Muscle of arm (tissue), 1 donor: ENCODE measurements at regions not wholly inside any gene's neighbourhood (a gene's known extent, or its start where the extent isn't known, plus 50 kb on each side); places are given as distances from the start of the nearest gene placed in this dataset.

ENCODE experiments used
- DNase-seq: peaks from one replicate; pipeline ENCODE4 v3.0.0-alpha.2; 2013

- no peak for DNase-seq
Measured at GRCh38 chr1:36721261-36721660, 238.5 kb upstream of the CSF3R start.

GRCh38 chr1:36717431-36717830, 234.7 kb upstream of the CSF3R start:
- DNase-seq, result no peak

DNA sequence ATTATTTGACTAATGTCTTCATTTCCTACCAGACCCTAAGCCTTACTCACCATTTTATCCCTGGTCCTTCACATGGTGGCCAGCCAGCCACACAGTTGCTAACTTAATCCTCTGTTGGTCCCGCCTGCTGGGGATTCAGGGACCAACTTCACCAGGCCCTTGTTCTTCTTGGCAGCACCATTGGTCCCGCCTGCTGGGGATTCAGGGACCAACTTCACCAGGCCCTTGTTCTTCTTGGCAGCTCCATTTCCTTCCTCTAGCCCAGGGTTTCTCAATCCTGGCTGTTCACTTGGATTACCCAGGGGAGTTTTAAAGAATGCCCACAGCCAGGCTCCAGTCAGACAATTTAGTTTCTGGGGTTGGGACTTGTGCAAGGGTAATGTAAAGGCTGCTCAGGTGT, 233.1 kb upstream of the CSF3R start:
- no peak for DNase-seq

DNA sequence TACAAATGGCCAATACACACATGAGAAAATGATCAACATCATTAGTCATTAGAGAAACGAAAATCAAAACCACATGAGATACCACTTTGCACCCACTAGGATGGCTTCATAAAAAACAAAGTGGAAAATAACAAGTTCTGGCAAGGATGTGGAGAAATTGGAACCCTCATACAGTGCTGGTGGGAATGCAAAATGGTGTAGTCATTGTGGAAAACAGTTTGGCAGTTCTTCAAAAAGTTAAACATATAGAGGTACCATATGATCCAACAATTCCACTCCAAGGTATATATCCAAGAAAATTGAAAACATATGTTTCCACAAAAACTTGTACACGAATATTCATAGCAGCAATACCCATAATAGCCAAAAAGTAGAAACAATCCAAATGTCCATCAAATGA, 231.6 kb upstream of the CSF3R start:
- no peak for DNase-seq

GRCh38 chr1:36711480-36711879, 228.8 kb upstream of the CSF3R start:
- DNase-seq, result no peak

- DNase-seq, result no peak
Measured at GRCh38 chr1:36710951-36711350, 228.2 kb upstream of the CSF3R start.

DNA sequence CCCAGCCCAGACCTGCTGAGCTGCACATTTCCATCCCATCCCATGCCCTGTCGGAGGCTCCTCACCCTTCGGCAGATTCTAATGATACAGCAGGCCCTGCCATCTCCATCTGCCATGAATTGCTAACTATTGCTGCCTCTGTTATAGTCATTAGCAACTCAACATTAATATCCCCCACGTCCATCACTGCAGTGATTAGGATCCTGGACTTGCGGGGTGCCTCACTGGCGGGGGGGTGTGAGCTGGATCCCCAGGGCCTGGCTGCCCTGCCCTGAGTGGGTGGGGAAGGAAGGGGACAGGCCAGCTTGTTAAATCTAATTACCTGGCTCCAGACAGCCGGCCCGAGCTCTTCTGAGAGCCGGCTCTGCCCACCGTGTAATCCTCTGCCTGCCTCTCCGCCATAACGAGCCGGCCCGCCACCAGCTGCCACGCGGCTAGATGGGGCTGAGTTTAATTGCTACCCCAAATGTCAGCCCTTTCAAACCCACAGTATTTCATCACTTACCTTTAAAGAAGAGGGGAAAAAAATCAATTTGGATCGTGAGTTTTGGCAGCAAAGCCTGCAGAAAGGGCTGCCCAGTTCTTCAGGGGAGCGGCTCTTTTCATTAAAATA, 227.3 kb upstream of the CSF3R start:
- peak; percentile 36 for DNase-seq

GRCh38 chr1:36708587-36708986, 225.9 kb upstream of the CSF3R start:
- DNase-seq, result no peak

DNA sequence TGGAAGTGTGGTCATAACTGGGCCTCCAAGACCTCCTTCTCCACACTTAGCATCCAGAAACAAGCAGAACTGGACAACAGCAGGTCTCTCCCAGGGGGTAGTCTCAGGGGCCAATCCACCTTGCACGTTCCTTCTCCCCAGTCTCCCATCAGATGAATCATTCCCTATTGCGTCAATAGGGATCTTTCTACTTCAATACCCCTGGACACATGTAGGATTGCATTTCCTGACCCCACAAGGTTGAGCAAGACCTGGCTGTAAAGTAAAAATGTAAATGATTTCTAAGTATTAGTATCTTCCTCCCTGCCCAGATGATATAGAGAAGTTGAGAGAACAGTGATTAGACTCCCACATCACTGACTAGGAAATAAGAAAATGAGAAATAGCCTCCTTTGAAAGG, 224.5 kb upstream of the CSF3R start:
- no peak for DNase-seq

GRCh38 chr1:36706416-36706815, 223.7 kb upstream of the CSF3R start:
- no peak for DNase-seq

DNA sequence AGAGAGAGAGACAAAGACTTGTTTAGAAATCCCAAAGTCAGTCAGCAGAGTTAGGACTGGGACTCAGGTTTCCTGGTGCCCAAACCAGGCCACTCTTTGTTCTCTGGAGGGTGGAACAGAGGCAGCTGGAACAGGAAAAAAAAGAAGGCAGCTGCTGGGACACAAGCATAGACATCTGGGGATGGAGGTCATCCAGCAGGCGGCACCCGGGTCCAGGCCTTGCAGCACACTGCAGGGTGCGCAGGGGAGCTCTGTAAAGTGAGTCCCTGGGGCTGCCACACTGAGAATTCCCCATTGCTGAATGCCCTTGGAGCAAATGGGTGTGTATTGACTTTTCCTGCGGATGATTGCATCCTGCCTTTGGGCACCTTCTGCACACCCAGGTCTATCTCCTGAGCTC, 222.9 kb upstream of the CSF3R start:
- DNase-seq, result no peak

DNA sequence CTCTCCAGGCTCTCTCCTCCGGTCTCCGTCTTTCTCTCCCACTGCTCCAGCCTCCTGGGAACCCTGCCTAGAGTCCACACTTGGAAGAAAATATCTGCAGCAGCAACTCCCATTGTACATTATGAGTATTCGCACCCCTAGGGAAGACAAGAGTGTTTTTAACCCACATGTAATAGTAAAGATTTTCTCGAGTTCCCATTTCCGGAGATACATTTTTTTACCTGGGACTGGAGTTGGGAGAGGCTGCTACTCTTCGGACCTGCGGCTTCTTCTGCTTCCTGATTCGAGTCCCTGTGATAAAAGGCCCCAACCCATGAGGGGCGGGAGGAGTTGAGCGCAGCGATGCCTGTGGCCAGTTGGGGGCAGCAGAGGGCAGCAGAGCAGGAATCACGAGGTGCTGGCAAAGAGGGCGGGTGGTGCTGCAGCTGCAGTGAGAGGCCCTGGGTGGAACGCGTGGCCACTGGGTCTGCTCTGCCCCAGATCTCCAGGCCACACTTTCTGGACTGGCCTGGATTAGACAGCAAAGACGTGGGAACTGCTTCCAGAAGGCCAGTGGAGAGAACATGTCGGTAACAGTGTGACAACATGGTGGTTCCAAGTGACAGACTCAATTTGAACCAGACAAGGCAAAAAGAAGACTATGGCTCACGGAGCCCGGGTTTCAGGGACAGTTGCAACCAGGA, 221.0 kb upstream of the CSF3R start:
- peak; percentile 78 for DNase-seq

- DNase-seq, result no peak
Measured at GRCh38 chr1:36702963-36703362, 220.2 kb upstream of the CSF3R start.

DNA sequence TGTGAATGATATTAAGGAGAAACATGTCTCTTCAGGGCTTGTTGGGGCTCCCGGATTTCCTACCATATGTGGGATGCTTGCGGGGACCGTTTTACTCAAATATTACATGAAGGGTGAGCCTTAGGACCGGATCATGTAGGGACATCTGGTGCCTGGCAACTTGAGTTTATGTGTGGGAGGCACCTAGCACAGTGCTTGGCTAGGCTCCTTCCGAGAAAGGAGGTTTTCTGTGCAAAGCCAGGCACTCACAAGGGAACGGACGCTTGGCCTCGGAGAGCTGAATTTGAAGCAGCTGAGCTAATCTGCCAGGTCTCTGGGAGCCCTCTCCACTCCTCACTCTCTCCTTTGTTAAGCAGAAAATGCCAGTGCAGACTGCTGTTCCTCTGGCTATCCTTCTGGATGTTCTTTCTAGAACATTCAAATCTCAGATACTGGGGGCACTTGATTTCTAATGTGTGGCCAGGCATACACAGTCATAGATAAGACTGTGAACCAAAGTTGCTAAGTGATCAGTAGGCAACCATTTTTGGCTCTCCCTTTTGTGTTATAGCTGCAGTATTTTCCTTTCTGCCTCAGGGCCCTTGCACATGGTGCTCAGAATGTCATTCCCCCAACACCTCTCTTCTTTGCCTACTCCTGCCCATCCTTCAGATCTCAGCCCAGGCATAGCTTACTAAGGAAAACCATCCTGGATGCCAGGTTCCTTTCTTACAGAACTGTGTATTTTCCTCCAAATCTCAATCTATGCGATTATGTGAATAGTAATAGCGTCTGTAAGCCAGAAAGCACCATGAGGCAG, 216.6 kb upstream of the CSF3R start:
- no peak for DNase-seq

DNA sequence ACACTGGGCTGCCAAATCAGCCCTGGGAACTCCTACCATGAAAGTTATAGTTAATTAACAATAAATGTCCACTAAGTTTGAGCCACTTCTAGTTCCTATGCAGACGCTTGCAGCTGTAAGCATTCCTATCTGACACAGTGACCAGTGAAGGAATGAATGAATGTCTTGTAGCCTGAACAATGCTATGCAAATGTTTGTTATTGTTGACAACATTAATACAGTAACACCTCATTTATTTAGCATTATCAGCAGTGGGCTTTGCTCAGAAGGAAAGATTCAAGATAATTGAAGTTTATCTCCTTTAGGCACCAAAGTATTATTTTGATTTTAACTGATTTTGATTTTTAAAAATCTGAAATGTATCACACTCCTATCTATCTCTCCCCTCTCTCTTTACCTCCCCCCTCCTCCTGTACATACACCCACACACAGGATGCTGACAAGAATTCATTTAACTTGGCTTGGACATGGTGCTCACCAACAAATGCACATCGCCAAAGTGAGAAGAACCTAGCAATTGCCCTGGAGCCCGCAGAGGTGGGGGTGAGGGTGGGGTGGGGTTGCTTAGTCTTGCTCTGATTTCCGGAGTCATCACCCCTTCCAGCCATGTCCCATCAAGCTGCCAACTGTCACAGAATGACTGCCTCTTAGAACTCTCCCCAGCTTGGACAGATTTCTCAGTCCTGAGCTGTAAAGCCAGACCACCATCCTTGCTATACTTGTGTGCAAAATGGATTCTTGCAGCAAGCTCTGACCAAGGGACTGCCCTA, 215.3 kb upstream of the CSF3R start:
- no peak for DNase-seq

DNA sequence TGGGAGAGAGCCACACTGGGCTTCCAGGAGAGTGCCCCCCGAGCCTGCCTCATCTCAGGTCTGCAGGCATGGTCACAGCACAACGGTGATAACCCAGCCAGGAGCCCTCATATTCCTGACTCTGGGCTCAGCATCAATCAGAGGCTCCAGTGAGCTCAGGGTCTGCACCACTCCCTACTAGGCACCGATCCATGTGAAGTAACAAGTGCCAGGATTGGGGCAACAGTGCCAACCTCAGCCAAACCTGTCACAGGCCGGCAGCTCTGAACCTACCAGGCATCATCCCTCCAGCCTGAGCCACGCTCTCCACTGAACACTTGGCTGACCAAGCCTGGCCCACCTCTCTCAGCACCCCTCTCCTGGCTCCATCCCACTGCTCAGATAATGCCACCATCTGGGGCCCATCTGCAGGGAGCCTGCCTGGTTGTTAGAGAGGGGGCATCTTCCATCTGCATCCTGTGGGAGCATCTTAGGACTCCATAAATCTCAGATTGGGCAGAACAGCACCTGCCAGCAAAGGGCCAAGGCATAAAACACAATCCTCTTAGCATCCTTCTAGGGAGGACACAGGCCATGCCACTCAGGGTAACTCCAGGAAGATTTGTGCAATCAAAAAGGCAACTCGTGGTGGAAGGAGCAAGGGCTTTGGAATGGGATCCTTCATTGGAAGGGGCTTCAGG, 213.7 kb upstream of the CSF3R start:
- no peak for DNase-seq

DNA sequence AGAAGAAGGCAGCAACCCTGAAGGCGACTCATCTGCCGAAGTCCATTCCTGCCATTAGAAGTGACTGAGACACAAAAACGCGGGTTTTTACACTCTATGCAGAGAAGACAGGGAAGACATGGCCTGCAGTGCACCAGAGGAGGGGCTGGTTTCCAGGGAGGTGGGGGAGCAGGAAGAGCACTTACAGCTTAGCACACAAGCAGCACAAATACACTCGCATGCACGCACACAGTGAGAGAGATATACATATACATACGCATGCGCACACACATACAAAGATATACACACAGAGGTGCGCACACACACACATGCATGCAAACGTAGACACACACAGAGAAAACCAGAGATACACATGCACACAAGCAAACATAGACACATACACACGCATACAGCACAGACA, 210.9 kb upstream of the CSF3R start:
- DNase-seq, result no peak

DNA sequence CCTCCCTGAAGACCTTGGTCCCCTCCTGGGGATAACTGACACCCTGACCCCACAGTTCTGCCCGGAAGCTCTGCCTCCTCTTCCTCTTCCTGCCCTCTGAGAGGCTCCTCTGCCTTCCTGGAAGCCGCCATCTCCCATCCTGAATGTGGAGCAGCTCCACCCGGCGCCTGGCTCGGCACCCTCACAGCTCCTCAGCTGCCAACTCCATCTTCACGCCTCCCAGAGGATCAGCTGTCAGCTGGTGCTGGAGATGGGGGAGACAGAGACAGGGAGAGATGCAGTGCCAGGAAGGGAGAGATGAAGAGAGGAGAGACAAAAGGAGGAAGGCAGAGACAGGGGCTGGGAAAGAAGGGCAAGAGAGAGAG, 210.4 kb upstream of the CSF3R start:
- no peak for DNase-seq

GRCh38 chr1:36692465-36693160, 209.9 kb upstream of the CSF3R start:
- DNase-seq, result no peak

DNA sequence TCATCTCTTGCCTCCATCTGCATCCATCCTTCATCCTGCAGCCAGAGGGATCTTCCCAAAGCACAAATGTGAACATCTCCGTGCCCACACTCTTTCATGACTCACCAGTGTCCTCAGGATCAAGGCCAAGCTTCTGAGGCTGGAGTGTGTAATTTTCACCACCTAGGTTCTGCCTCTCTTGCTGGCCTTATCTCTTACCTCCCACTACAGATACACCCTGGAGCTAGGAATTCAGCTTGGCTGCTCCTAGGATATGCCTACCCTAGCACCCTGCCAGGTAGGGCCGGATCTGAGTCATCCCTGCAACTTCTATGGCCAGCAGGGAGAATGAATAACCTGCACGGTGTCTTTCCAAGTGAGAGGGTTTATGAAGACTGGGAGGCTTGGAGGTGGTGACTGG, 208.7 kb upstream of the CSF3R start:
- no peak for DNase-seq

DNA sequence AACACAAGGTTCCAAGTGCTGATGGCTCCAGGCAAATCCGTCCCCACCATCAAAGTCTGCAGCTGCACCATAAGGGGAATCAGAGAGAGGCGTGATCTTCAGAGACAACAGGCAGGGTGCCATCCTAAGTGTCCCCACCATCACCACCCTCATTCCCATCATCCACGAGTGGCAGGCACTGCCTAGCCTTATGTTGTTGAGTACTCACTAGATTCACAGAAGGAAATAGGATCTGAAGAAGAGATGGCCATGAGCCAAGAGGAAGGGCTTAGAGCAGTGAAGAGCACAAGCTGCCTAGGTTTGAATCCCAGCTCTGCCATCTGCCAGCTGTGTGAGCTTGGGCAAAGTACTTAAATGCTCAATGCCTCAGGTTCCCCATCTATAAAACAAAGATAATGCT, 207.3 kb upstream of the CSF3R start:
- DNase-seq, result no peak
